Adrenal gland (tissue), 9 donors: ENCODE measurements at regions not wholly inside any gene's neighbourhood (a gene's known extent, or its start where the extent isn't known, plus 50 kb on each side); places are given as distances from the start of the nearest gene placed in this dataset.

Source experiments
- DNase-seq, 7 donors: peaks; one replicate each; pipeline ENCODE4 v3.0.0-alpha.2; 2019 to 2020
- H3K27ac ChIP-seq, 5 donors: fragments of 200-600 bp; sonication (generic) in 4 of 5; 1 replicate in 3 of 5; 2 replicates in 2 of 5; pipeline versions ENCODE4 v1.5.1 to v1.8.0; 2016 to 2020; ENCODE audit warnings: mild to moderate bottlenecking in 1 of 5
- H3K27me3 ChIP-seq: fragments of 200-600 bp; 2 replicates; pipeline ENCODE4 v1.8.0; 2021
- H3K36me3 ChIP-seq, 2 donors: fragments of 200-600 bp; replicated peaks in 1 of 2; 1 replicate in 1 of 2; 2 replicates in 1 of 2; pipeline versions ENCODE4 v1.5.1 to v1.8.0; 2018 to 2022
- H3K4me1 ChIP-seq, 2 donors: fragments of 200-600 bp; replicated peaks in 1 of 2; 1 replicate in 1 of 2; 2 replicates in 1 of 2; pipeline versions ENCODE4 v1.5.1 to v1.8.0; 2018 to 2021
- H3K4me3 ChIP-seq, 4 donors: fragments of 200-600 bp; sonication (generic) in 3 of 4; one replicate each; pipeline ENCODE4 v1.5.1; 2016 to 2018
- H3K9me3 ChIP-seq, 3 donors: fragments of 200-600 bp; sonication (generic) in 1 of 3; replicated peaks in 1 of 3; 1 replicate in 2 of 3; 2 replicates in 1 of 3; pipeline versions ENCODE4 v1.5.1 to v1.8.0; 2016 to 2021
- CTCF ChIP-seq, 6 experiments: fragments of 450-650 bp in 4 of 6; fragments of 200-600 bp in 2 of 6; sonication (generic) in 1 of 6; IDR thresholded peaks; 1 replicate in 5 of 6; 2 replicates in 1 of 6; pipeline versions ENCODE4 v1.5.1 to v1.8.0; 2016 to 2021; ENCODE audit warnings: antibody characterized with exemption in 6 of 6, mild to moderate bottlenecking in 2 of 6, moderate library complexity in 1 of 6
- POLR2A ChIP-seq, 2 donors: fragments of 450-650 bp; IDR thresholded peaks; one replicate each; pipeline ENCODE4 v1.6.1; 2017; ENCODE audit warnings: antibody characterized with exemption in 2 of 2, mild to moderate bottlenecking in 2 of 2, moderate library complexity in 1 of 2
- WGBS, 4 donors: extraction: QIAGEN DNeasy Blood & Tissue Kit in 2 of 4; methylation state at CpG; one replicate each; pipeline versions ENCODE4 v1.1.5 to v1.1.7; 2013 to 2017; 5-methylcytosine and 5-hydroxymethylcytosine counted together
- intact Hi-C, 2 donors: fragments of 100-400 bp; cut with DNase I; formaldehyde crosslinking; loops; one replicate each; pipeline versions ENCODE4 v1.14.1 to v1.15.0; 2022 to 2023
- donor health status: healthy with polysubstance abuse.
- donor health status: Bipolar disorder and iron deficiency.
- donor health status: DM: yes; HTN: yes; CAD: no.
- donor health status: DM: no; HTN: no; CAD: no.
- donor health status: DM: no; HTN: no; CAD: no.

GRCh38 chr5:3185488-3185887 lies 410.1 kb upstream of the IRX1 start:
- H3K27me3 ChIP-seq: no peaks in the 10 kb centered on the region
- no peak overlapping the region for H3K27ac ChIP-seq
- H3K4me3 ChIP-seq: no peak overlapping the region
- no peaks in the 10 kb centered on the region for H3K9me3 ChIP-seq
- no peaks in the 10 kb centered on the region for H3K36me3 ChIP-seq
- intact Hi-C loops: no loop called here
- H3K4me1 ChIP-seq: no peaks in the 10 kb centered on the region
- TF ChIP-seq POLR2A (IDR thresholded peaks at IDR 0.05) (no peak), CTCF (IDR thresholded peaks at IDR 0.05) (no peak)
- DNase-seq: no peak
- WGBS, 4 donors: 43 to 56% (median 48%) methylated on average over 11 to 12 of the region's 12 CpGs

- WGBS, 4 donors: 63 to 67% (median 66%) methylated on average over 12 of the region's 12 CpGs
- H3K4me3 ChIP-seq: no peak overlapping the region
- no peaks in the 10 kb centered on the region for H3K4me1 ChIP-seq
- no peak overlapping the region for H3K27ac ChIP-seq
- H3K9me3 ChIP-seq: no peaks in the 10 kb centered on the region
- intact Hi-C loops: no loop called here
- no peaks in the 10 kb centered on the region for H3K36me3 ChIP-seq
- no peak for TF ChIP-seq CTCF (IDR thresholded peaks at IDR 0.05)
- TF ChIP-seq POLR2A (IDR thresholded peaks at IDR 0.05): no peak
- DNase-seq: no peak
- no peaks in the 10 kb centered on the region for H3K27me3 ChIP-seq
These were observed 413.3 kb upstream of the IRX1 start for GRCh38 chr5:3182133-3182876.

- 44 to 61% (median 53%) methylated on average over 18 of the region's 18 CpGs for WGBS, 4 donors
- Histone ChIP-seq H3K9me3 (no peaks in the 10 kb centered on the region), H3K27ac (no peak overlapping the region), H3K36me3 (no peaks in the 10 kb centered on the region), H3K27me3 (no peaks in the 10 kb centered on the region), H3K4me1 (no peaks in the 10 kb centered on the region), H3K4me3 (no peak overlapping the region)
- TF ChIP-seq POLR2A (IDR thresholded peaks at IDR 0.05): no peak
- TF ChIP-seq CTCF (IDR thresholded peaks at IDR 0.05): no peak
- intact Hi-C loops: no loop called here
- no peak for DNase-seq
These were observed 414.0 kb upstream of the IRX1 start for GRCh38 chr5:3181671-3182070.

GRCh38 chr5:3180636-3181035 lies 415.0 kb upstream of the IRX1 start:
- Histone ChIP-seq H3K9me3 (no peaks in the 10 kb centered on the region), H3K4me1 (no peaks in the 10 kb centered on the region), H3K27ac (no peak overlapping the region), H3K27me3 (peaks cover under 1% of the 10 kb centered on the region), H3K4me3 (no peak overlapping the region), H3K36me3 (no peaks in the 10 kb centered on the region)
- no peak for TF ChIP-seq CTCF (IDR thresholded peaks at IDR 0.05)
- no peak for TF ChIP-seq POLR2A (IDR thresholded peaks at IDR 0.05)
- 79 to 89% (median 83%) methylated on average over 15 to 20 of the region's 20 CpGs for WGBS, 4 donors
- DNase-seq: no peak
- intact Hi-C loops: no loop called here
